Prostate gland (tissue), 2 donors: ENCODE measurements at regions not wholly inside any gene's neighbourhood (a gene's known extent, or its start where the extent isn't known, plus 50 kb on each side); places are given as distances from the start of the nearest gene placed in this dataset.

ENCODE experiments used
- CTCF ChIP-seq, 4 experiments: fragments of 200-600 bp in 2 of 4; fragments of 450-650 bp in 2 of 4; sonication (generic) in 2 of 4; IDR thresholded peaks; 1 replicate in 3 of 4; 2 replicates in 1 of 4; pipeline ENCODE4 v1.5.1; 2016 to 2019; ENCODE audit warnings: antibody characterized with exemption in 4 of 4, mild to moderate bottlenecking in 2 of 4, moderate library complexity in 2 of 4
- POLR2A ChIP-seq: fragments of 450-650 bp; IDR thresholded peaks from one replicate; pipeline ENCODE4 v1.6.1; 2016; ENCODE audit warnings: antibody characterized with exemption, mild to moderate bottlenecking

GRCh38 chr2:147150241-147150635, 694.6 kb upstream of the ACVR2A start:
- no peak for TF ChIP-seq CTCF (IDR thresholded peaks at IDR 0.05)
- TF ChIP-seq POLR2A: no peak
